IMR-90 (cell line): ENCODE measurements at regions not wholly inside any gene's neighbourhood (a gene's known extent, or its start where the extent isn't known, plus 50 kb on each side); places are given as distances from the start of the nearest gene placed in this dataset.

Source experiments
- ATAC-seq: fragments of 200-7000 bp; cut with Tn5 transposase; 2 replicates; pipeline ENCODE4 v1.9.1; 2020; ENCODE audit warnings: low read depth, mild to moderate bottlenecking, moderate library complexity
- BruUV-seq: library from RNA; stranded (reverse); fragments of 400-500 nt; replicated peaks from 2 replicates; lab custom pipeline; 2021; lab: Mats Ljungman, UMichigan
- CTCF ChIA-PET: fragments of 300-600 bp; formaldehyde crosslinking; extraction: SDS; loops from one replicate; lab custom pipeline; 2021; ENCODE audit warnings: antibody characterized with exemption; lab: Yijun Ruan, JAX
- POLR2A ChIA-PET: fragments of 300-600 bp; sonication (Branson Sonifier 250); formaldehyde crosslinking; loops from one replicate; lab custom pipeline; 2022; ENCODE audit warnings: antibody characterized with exemption; ENCODE audit not compliant: unreplicated experiment; lab: Charles Lee
- DNase-seq: peaks from one replicate; pipeline ENCODE4 v3.0.0; 2013
- H2AFZ ChIP-seq: replicated peaks from 2 replicates; pipeline ENCODE3; 2013; ENCODE audit warnings: low read length, mild to moderate bottlenecking; ENCODE audit not compliant: poor library complexity
- H2AK5ac ChIP-seq: 2 replicates; pipeline ENCODE4 v1.6.1; 2013; ENCODE audit warnings: low read depth, low read length, inconsistent platforms
- H2AK9ac ChIP-seq: replicated peaks from 2 replicates; pipeline ENCODE3; 2013; ENCODE audit warnings: mild to moderate bottlenecking, low read depth, low read length, moderate library complexity; ENCODE audit not compliant: poor library complexity
- H2BK120ac ChIP-seq: 2 replicates; pipeline ENCODE4 v1.6.1; 2013; ENCODE audit warnings: low read depth, low read length, inconsistent platforms
- H2BK15ac ChIP-seq: 3 replicates; pipeline ENCODE4 v1.6.1; 2013; ENCODE audit warnings: low read depth, low read length, inconsistent platforms
- H2BK20ac ChIP-seq: 2 replicates; pipeline ENCODE4 v1.6.1; 2013; ENCODE audit warnings: low read depth, mild to moderate bottlenecking, inconsistent platforms, low read length, moderate library complexity
- H2BK5ac ChIP-seq: 2 replicates; pipeline ENCODE4 v1.6.1; 2013; ENCODE audit warnings: mild to moderate bottlenecking, low read depth, low read length, inconsistent platforms; ENCODE audit not compliant: poor library complexity, severe bottlenecking
- H3K14ac ChIP-seq: replicated peaks from 2 replicates; pipeline ENCODE4 v1.6.1; 2013; ENCODE audit warnings: low read depth, low read length, inconsistent platforms
- H3K18ac ChIP-seq: 2 replicates; pipeline ENCODE4 v1.6.1; 2013; ENCODE audit warnings: low read depth, low read length, control low read depth
- H3K23ac ChIP-seq: 2 replicates; pipeline ENCODE4 v1.6.1; 2013; ENCODE audit warnings: low read depth, low read length, inconsistent platforms
- H3K27ac ChIP-seq: 2 replicates; pipeline ENCODE4 v1.5.1; 2013; ENCODE audit warnings: mild to moderate bottlenecking, control low read depth, low read length; ENCODE audit not compliant: insufficient read depth
- H3K27me3 ChIP-seq: 2 replicates; pipeline ENCODE4 v1.6.1; 2013; ENCODE audit warnings: low read length; ENCODE audit not compliant: control insufficient read depth, insufficient read depth
- H3K36me3 ChIP-seq: 2 replicates; pipeline ENCODE4 v1.6.1; 2013; ENCODE audit warnings: low read length, mixed read lengths; ENCODE audit not compliant: control insufficient read depth, insufficient read depth
- H3K4ac ChIP-seq: 2 replicates; pipeline ENCODE4 v1.6.1; 2013; ENCODE audit warnings: low read depth, low read length, inconsistent platforms
- H3K4me1 ChIP-seq: 2 replicates; pipeline ENCODE4 v1.6.1; 2013; ENCODE audit warnings: low read length, mixed read lengths; ENCODE audit not compliant: control insufficient read depth, insufficient read depth
- H3K4me2 ChIP-seq: 2 replicates; pipeline ENCODE4 v1.6.1; 2013; ENCODE audit warnings: low read depth, mild to moderate bottlenecking, control low read depth, low read length, moderate library complexity
- H3K4me3 ChIP-seq: 2 replicates; pipeline ENCODE4 v1.5.1; 2013; ENCODE audit warnings: low read depth, mild to moderate bottlenecking, control low read depth, low read length, moderate library complexity; ENCODE audit not compliant: insufficient read depth
- H3K56ac ChIP-seq: 2 replicates; pipeline ENCODE4 v1.6.1; 2013; ENCODE audit warnings: low read length, inconsistent platforms; ENCODE audit not compliant: insufficient read depth; ENCODE audit errors: extremely low read depth
- H3K79me1 ChIP-seq, 2 experiments: 2 replicates each; pipeline ENCODE4 v1.6.1; 2013; ENCODE audit warnings: low read length in 2 of 2, inconsistent platforms in 1 of 2, low read depth in 1 of 2
- H3K9ac ChIP-seq: 2 replicates; pipeline ENCODE4 v1.6.1; 2013; ENCODE audit warnings: low read depth, low read length, control low read depth
- H3K9me1 ChIP-seq: 2 replicates; pipeline ENCODE4 v1.6.1; 2013; ENCODE audit warnings: low read length, inconsistent platforms; ENCODE audit not compliant: insufficient read depth
- H3K9me3 ChIP-seq: 2 replicates; pipeline ENCODE4 v1.6.1; 2013; ENCODE audit warnings: low read length; ENCODE audit not compliant: control insufficient read depth, insufficient read depth
- H4K20me1 ChIP-seq: 2 replicates; pipeline ENCODE4 v1.6.1; 2013; ENCODE audit warnings: low read length, inconsistent platforms; ENCODE audit not compliant: insufficient read depth
- H4K5ac ChIP-seq: 2 replicates; pipeline ENCODE4 v1.6.1; 2013; ENCODE audit warnings: mild to moderate bottlenecking, low read depth, low read length, control low read depth
- H4K8ac ChIP-seq, 2 experiments: 2 replicates each; pipeline ENCODE4 v1.6.1; 2013; ENCODE audit warnings: low read depth in 2 of 2, low read length in 2 of 2, control low read depth in 1 of 2, inconsistent platforms in 1 of 2
- H4K91ac ChIP-seq: 2 replicates; pipeline ENCODE4 v1.6.1; 2013; ENCODE audit warnings: low read depth, low read length, inconsistent platforms; ENCODE audit not compliant: insufficient read depth
- BHLHE40 ChIP-seq: fragments of 150-350 bp; IDR thresholded peaks from 2 replicates; pipeline ENCODE4 v1.6.1; 2016; ENCODE audit warnings: mild to moderate bottlenecking, low read depth, low read length
- CEBPB ChIP-seq: IDR thresholded peaks from 2 replicates; pipeline ENCODE4 v1.6.1; 2012; ENCODE audit warnings: low read depth, low read length, improper control_type of control experiment
- CHD1 ChIP-seq: IDR thresholded peaks from 2 replicates; pipeline ENCODE4 v1.6.1; 2012; ENCODE audit warnings: low read depth, low read length, improper control_type of control experiment
- CTCF ChIP-seq: conservative IDR thresholded peaks from 2 replicates; pipeline ENCODE4 v1.5.1; 2012; ENCODE audit warnings: mild to moderate bottlenecking, low read depth, low read length, improper control_type of control experiment
- MAFK ChIP-seq: IDR thresholded peaks from 2 replicates; pipeline ENCODE4 v1.6.1; 2012; ENCODE audit warnings: low read depth, low read length, improper control_type of control experiment
- MAZ ChIP-seq: IDR thresholded peaks from 2 replicates; pipeline ENCODE4 v1.6.1; 2012; ENCODE audit warnings: low read depth, mild to moderate bottlenecking, low read length, improper control_type of control experiment, moderate library complexity, borderline replicate concordance
- MXI1 ChIP-seq: IDR thresholded peaks from 2 replicates; pipeline ENCODE4 v1.6.1; 2012; ENCODE audit warnings: low read depth, mild to moderate bottlenecking, low read length, moderate library complexity, borderline replicate concordance
- NFE2L2 ChIP-seq: fragments of 150-350 bp; IDR thresholded peaks from 2 replicates; pipeline ENCODE4 v1.6.1; 2016; ENCODE audit warnings: low read depth, mild to moderate bottlenecking, low read length
- POLR2A ChIP-seq: IDR thresholded peaks from 2 replicates; pipeline ENCODE4 v1.6.1; 2012; ENCODE audit warnings: mild to moderate bottlenecking, low read depth, low read length
- RAD21 ChIP-seq: IDR thresholded peaks from 2 replicates; pipeline ENCODE4 v1.6.1; 2012; ENCODE audit warnings: low read length, improper control_type of control experiment
- RCOR1 ChIP-seq: IDR thresholded peaks from 2 replicates; pipeline ENCODE4 v1.6.1; 2012; ENCODE audit warnings: mild to moderate bottlenecking, low read length, improper control_type of control experiment; ENCODE audit not compliant: insufficient replicate concordance
- RFX5 ChIP-seq: IDR thresholded peaks from 2 replicates; pipeline ENCODE4 v1.8.0; 2012; ENCODE audit warnings: low read depth, mild to moderate bottlenecking, low read length, moderate library complexity
- USF2 ChIP-seq: fragments of 150-350 bp; IDR thresholded peaks from 2 replicates; pipeline ENCODE4 v1.6.1; 2017; ENCODE audit warnings: mild to moderate bottlenecking, antibody characterized with exemption, low read length, low read depth
- WGBS, 2 experiments: methylation state at CpG; one replicate each; pipeline versions ENCODE4 v1.1.5 to v1.1.7; 2013; ENCODE audit warnings: missing lambda C conversion rate in 2 of 2; ENCODE audit not compliant: insufficient read length in 1 of 2; ENCODE audit errors: extremely low coverage in 2 of 2; 5-methylcytosine and 5-hydroxymethylcytosine counted together
- dilution Hi-C: fragments of 300-500 bp; cut with HindIII; formaldehyde crosslinking; loops from one replicate; pipeline ENCODE4 v1.14.3; 2018; ENCODE audit warnings: low sequenced_read_pairs; ENCODE audit not compliant: unreplicated experiment
- in situ Hi-C: fragments of 300-500 bp; cut with MboI; formaldehyde crosslinking; loops from 3 replicates; pipeline ENCODE4 v1.14.3; 2019; ENCODE audit warnings: low sequenced_read_pairs, inconsistent platforms, mixed read lengths
- intact Hi-C: fragments of 100-400 bp; cut with micrococcal nuclease; formaldehyde crosslinking; loops from 2 replicates; pipeline ENCODE4 v1.10.0; 2022
- TF ChIP-seq, protein P1 (sequence below): fragments of 150-350 bp; IDR thresholded peaks from 2 replicates; pipeline ENCODE4 v1.6.1; 2016; ENCODE audit warnings: low read depth, mild to moderate bottlenecking, low read length, moderate library complexity, borderline replicate concordance

GRCh38 chr12:127054531-127054930 lies 1212.4 kb upstream of the TMEM132C start:
- H3K18ac ChIP-seq: no peak overlapping the region
- H3K14ac ChIP-seq: no peak overlapping the region
- no peaks in the 10 kb centered on the region for H3K9me1 ChIP-seq
- no peak overlapping the region for H4K91ac ChIP-seq
- H2AFZ ChIP-seq: no peak overlapping the region
- in situ Hi-C loops (no loop called here), intact Hi-C loops (no loop called here), dilution Hi-C loops (no loop called here)
- no peaks in the 10 kb centered on the region for H3K36me3 ChIP-seq
- peaks cover 7% of the 10 kb centered on the region; the same call in 1 of the 2 replicates for H3K9me3 ChIP-seq
- ChIA-PET POLR2A (no interaction called here), CTCF (no interaction called here)
- no peak overlapping the region for H3K56ac ChIP-seq
- H3K27ac ChIP-seq: no peak overlapping the region
- no peak overlapping the region for H3K4me2 ChIP-seq
- no TSS peak for BruUV-seq
- no peaks in the 10 kb centered on the region for H3K27me3 ChIP-seq
- no peak overlapping the region for H2AK9ac ChIP-seq
- no peak overlapping the region for H2AK5ac ChIP-seq
- H2BK15ac ChIP-seq: no peak overlapping the region
- no peak for TF ChIP-seq MAZ
- TF ChIP-seq MXI1: no peak
- TF ChIP-seq BHLHE40: no peak
- TF ChIP-seq MAFK: no peak
- TF ChIP-seq POLR2A: no peak
- no peak for TF ChIP-seq RAD21
- no peak for TF ChIP-seq RCOR1
- TF ChIP-seq NFE2L2: no peak
- TF ChIP-seq USF2: no peak
- no peak for TF ChIP-seq CEBPB
- no peak for TF ChIP-seq RFX5
- TF ChIP-seq, protein P1, sequence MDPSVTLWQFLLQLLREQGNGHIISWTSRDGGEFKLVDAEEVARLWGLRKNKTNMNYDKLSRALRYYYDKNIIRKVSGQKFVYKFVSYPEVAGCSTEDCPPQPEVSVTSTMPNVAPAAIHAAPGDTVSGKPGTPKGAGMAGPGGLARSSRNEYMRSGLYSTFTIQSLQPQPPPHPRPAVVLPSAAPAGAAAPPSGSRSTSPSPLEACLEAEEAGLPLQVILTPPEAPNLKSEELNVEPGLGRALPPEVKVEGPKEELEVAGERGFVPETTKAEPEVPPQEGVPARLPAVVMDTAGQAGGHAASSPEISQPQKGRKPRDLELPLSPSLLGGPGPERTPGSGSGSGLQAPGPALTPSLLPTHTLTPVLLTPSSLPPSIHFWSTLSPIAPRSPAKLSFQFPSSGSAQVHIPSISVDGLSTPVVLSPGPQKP: no peak
- TF ChIP-seq CHD1: no peak
- no peak for TF ChIP-seq CTCF
- no peaks in the 10 kb centered on the region for H3K79me1 ChIP-seq
- WGBS, 2 experiments: no CpG with 5 or more reads among the region's 6 CpGs
- DNase-seq (no peak), ATAC-seq (no peak)
- no peak overlapping the region for H3K9ac ChIP-seq
- no peak overlapping the region for H2BK5ac ChIP-seq
- H3K4me1 ChIP-seq: no peaks in the 10 kb centered on the region
- no peak overlapping the region for H3K23ac ChIP-seq
- no peaks in the 10 kb centered on the region for H4K20me1 ChIP-seq
- no peak overlapping the region for H3K4me3 ChIP-seq
- H4K5ac ChIP-seq: no peak overlapping the region
- H3K4ac ChIP-seq: no peak overlapping the region
- H2BK20ac ChIP-seq: no peak overlapping the region
- H4K8ac ChIP-seq: no peak overlapping the region
- no peak overlapping the region for H2BK120ac ChIP-seq
